ENCODE measurements at regions not wholly inside any gene's neighbourhood (a gene's known extent, or its start where the extent isn't known, plus 50 kb on each side); places are given as distances from the start of the nearest gene placed in this dataset.

GRCh38 chr4:166414431-166414830 is 541.4 kb downstream of the TLL1 start:
- Histone ChIP-seq H3K9me2 (ENCODE audit: insufficient read depth) (no peaks in the 10 kb centered on the region), H3K27me3 (ENCODE audit: insufficient read depth, low read length) (no peaks in the 10 kb centered on the region), H3K4me2 (ENCODE audit: low read length) (no peak overlapping the region), H3K27ac (ENCODE audit: low read depth, low read length) (no peak overlapping the region), H3K79me2 (ENCODE audit: insufficient read depth, low read length) (no peaks in the 10 kb centered on the region), H3K36me3 (ENCODE audit: control insufficient read depth in 1 of 2, insufficient read depth in 2 of 2, low read length in 2 of 2) (no peaks in the 10 kb centered on the region), H3K9me3 (ENCODE audit: control insufficient read depth in 1 of 2, insufficient read depth in 1 of 2, low read depth in 1 of 2, low read length in 2 of 2) (no peaks in the 10 kb centered on the region), H3K4me3 (replicated peaks in 1 of 2; ENCODE audit: low read depth in 1 of 2, low read length in 2 of 2) (no peak overlapping the region), H2AFZ (ENCODE audit: low read depth, low read length, poor library complexity, severe bottlenecking) (no peak overlapping the region), H3K9ac (ENCODE audit: low read length) (no peak overlapping the region), H3K4me1 (ENCODE audit: control insufficient read depth in 1 of 2, insufficient read depth in 2 of 2, low read length in 2 of 2) (no peaks in the 10 kb centered on the region), H4K20me1 (ENCODE audit: insufficient read depth) (no peaks in the 10 kb centered on the region)
- no TSS peak for BruUV-seq (replicated peaks)
- ChIA-PET CTCF (no interaction called here), RAD21 (ENCODE audit: low non-redundant PET in 1 of 2, low total read pairs in 2 of 2, uncharacterized antibody in 2 of 2, unreplicated experiment in 2 of 2) (no interaction called here), POLR2A (no interaction called here)
- no peak for ATAC-seq
- intact Hi-C loops (cut with micrococcal nuclease), result no loop called here
- DNase-seq (ENCODE audit: low read depth, low spot score), result no peak
- TF ChIP-seq ELF1 (IDR thresholded peaks at IDR 0.05; ENCODE audit: borderline replicate concordance, low read depth) (no peak), SIN3A (IDR thresholded peaks at IDR 0.05; ENCODE audit: low read depth) (no peak), EGR1 (IDR thresholded peaks at IDR 0.05; ENCODE audit: low read depth) (no peak), TCF7L2 (IDR thresholded peaks at IDR 0.05; ENCODE audit: borderline replicate concordance, extremely low read depth, insufficient read depth, insufficient read length) (no peak), REST (IDR thresholded peaks at IDR 0.05; ENCODE audit: low read depth) (no peak), CTCF (IDR thresholded peaks at IDR 0.05 in 2 of 3, conservative IDR thresholded peaks at IDR 0.05 in 1 of 3; ENCODE audit: borderline replicate concordance in 1 of 3, insufficient read depth in 1 of 3, low read depth in 2 of 3, low read length in 2 of 3) (no peak), EZH2phosphoT487 (IDR thresholded peaks at IDR 0.05; ENCODE audit: borderline replicate concordance) (no peak), ZBTB33 (IDR thresholded peaks at IDR 0.05; ENCODE audit: extremely low read depth, insufficient replicate concordance, low read length) (no peak), SP1 (IDR thresholded peaks at IDR 0.05; ENCODE audit: low read depth) (no peak), EZH2 (IDR thresholded peaks at IDR 0.05) (no peak), FOSL1 (IDR thresholded peaks at IDR 0.05; ENCODE audit: low read depth) (no peak), YY1 (IDR thresholded peaks at IDR 0.05; ENCODE audit: extremely low read depth, insufficient replicate concordance, low read depth, low read length) (no peak), SRF (IDR thresholded peaks at IDR 0.05; ENCODE audit: low read depth) (no peak), ZFX (IDR thresholded peaks at IDR 0.05) (no peak), CBX3 (IDR thresholded peaks at IDR 0.05; ENCODE audit: low read depth) (no peak), POLR2AphosphoS5 (IDR thresholded peaks at IDR 0.05; ENCODE audit: low read depth, low read length) (no peak), MAX (IDR thresholded peaks at IDR 0.05) (no peak), CEBPB (IDR thresholded peaks at IDR 0.05; ENCODE audit: low read depth) (no peak), JUND (IDR thresholded peaks at IDR 0.05) (no peak)

Data from HCT116 (cell line).